ENCODE measurements at regions not wholly inside any gene's neighbourhood (a gene's known extent, or its start where the extent isn't known, plus 50 kb on each side); places are given as distances from the start of the nearest gene placed in this dataset.

DNA sequence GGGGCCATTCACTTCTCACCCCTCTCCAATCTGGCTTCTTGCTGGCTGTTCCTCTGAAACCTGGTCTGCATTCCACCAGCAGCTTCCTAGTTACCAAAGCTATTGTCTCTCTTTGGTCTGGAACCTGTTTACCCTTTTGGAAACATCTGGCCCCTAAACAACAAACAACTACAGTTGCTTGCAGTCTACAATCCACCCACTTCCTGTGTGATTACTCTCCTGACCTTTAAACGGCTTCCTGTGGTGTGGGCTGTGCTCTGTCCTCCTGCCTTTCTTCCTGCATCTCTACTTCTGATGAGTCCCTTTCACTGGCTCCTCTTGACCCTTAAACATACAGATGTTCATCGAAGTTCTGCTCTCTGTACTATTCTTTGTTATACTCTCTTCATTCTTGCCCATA, 303.8 kb downstream of the TDRD15 start:
- Mint-ChIP-seq H3K27me3 (ENCODE audit: low read depth) (no peaks in the 10 kb centered on the region), H3K27ac (no peak overlapping the region), H3K36me3 (ENCODE audit: insufficient read depth in 2 of 2) (no peaks in the 10 kb centered on the region), H3K4me3 (no peak overlapping the region), H3K4me1 (ENCODE audit: low read depth) (no peaks in the 10 kb centered on the region), H3K9me3 (peaks cover 7 to 19% of the 10 kb centered on the region in 2 donors)
- ATAC-seq (replicated peaks in 1 of 2): no peak
- DNase-seq: no peak

DNA sequence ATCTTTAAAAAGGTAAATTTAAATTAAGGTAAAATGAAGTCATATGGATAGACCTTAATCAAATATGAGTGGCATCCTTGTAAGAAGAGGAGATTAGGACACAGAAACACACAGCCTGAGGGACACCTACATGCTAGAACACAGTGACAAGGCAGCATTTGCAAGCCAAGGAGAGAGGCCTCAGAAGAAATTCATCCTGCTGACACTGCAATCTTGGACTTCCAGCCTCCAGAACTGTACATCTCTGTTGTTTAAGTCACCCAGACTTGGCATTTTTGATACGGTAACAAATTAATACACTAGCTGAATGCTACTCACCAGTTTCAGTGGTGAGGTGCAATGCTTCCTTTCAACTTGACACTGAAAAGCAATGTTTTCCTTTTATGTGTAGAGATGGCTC, 305.0 kb downstream of the TDRD15 start:
- DNase-seq (no peak), ATAC-seq (replicated peaks in 1 of 2) (no peak)
- Mint-ChIP-seq H3K4me1 (ENCODE audit: low read depth) (no peaks in the 10 kb centered on the region), H3K36me3 (ENCODE audit: insufficient read depth in 2 of 2) (no peaks in the 10 kb centered on the region), H3K4me3 (no peak overlapping the region), H3K9me3 (peaks cover 7 to 16% of the 10 kb centered on the region in 2 donors), H3K27ac (no peak overlapping the region), H3K27me3 (ENCODE audit: low read depth) (no peaks in the 10 kb centered on the region)

DNA sequence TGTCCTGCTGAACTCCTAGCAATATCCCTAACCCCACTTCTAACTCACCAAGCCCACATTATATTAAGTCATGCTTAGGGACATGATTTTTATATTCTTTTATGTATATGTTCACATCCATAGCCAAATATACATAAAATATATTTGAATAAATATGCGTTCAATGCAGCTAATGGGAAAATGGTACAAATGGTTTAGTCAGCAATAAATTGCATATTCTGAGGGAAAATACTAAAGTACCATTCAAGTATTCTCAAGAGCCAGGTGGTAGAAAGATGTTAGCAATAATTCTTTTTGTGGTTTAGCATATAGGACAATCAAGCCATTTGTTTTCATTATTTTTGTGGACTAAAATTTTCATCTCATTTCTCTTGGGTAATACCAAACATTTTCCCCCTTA, 306.0 kb downstream of the TDRD15 start:
- H3K4me3 Mint-ChIP-seq: no peak overlapping the region
- DNase-seq: no peak
- no peak for ATAC-seq (replicated peaks in 1 of 2)
- no peaks in the 10 kb centered on the region for H3K4me1 Mint-ChIP-seq (ENCODE audit: low read depth)
- H3K27me3 Mint-ChIP-seq (ENCODE audit: low read depth): no peaks in the 10 kb centered on the region
- H3K27ac Mint-ChIP-seq: no peak overlapping the region
- H3K36me3 Mint-ChIP-seq (ENCODE audit: insufficient read depth in 2 of 2): no peaks in the 10 kb centered on the region
- H3K9me3 Mint-ChIP-seq: peaks cover 6 to 14% of the 10 kb centered on the region in 2 donors

DNA sequence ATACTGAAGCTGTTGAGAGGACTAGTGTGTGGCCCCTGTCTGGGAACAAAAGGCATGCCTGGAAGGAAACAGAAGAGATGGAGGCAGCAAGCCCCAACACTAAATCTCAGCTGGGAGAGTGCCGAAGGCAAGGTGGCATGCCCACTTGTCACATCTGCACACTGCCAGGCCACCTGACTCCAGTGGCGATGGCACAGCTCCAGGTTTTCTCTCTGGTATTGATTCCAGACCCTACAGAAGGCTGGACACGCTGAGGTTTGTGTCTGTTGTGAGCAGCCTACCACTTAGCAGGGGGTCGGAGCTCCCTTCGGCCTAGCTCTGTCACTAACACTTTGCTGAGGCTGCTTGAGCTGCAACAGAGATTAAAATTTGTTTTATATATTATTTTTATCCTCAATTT, 307.3 kb downstream of the TDRD15 start:
- Mint-ChIP-seq H3K9me3 (peaks cover 6 to 14% of the 10 kb centered on the region in 2 donors), H3K27ac (no peak overlapping the region), H3K36me3 (ENCODE audit: insufficient read depth in 2 of 2) (no peaks in the 10 kb centered on the region), H3K27me3 (ENCODE audit: low read depth) (no peaks in the 10 kb centered on the region), H3K4me3 (no peak overlapping the region), H3K4me1 (ENCODE audit: low read depth) (no peaks in the 10 kb centered on the region)
- DNase-seq (no peak), ATAC-seq (replicated peaks in 1 of 2) (no peak)

DNA sequence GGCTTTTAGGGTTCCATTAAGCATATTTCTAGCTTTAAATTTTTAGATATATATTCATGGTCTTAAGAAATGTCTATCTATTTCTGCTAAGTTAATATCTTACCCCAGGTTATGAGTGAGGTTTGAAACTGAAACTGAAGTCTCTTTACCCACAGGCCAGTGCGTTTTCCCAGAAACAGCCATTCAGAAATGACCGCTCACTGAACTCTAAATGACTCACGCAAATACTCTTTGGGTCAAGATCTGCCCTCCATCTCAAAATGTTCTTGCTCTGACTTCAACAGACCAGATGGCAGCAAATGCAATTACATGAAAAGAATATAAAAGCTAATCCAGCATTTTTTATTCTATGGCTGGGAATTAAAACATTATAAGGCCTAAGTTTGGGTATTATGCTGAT, 315.2 kb downstream of the TDRD15 start:
- H3K4me3 Mint-ChIP-seq: no peak overlapping the region
- H3K27ac Mint-ChIP-seq: no peak overlapping the region

DNA sequence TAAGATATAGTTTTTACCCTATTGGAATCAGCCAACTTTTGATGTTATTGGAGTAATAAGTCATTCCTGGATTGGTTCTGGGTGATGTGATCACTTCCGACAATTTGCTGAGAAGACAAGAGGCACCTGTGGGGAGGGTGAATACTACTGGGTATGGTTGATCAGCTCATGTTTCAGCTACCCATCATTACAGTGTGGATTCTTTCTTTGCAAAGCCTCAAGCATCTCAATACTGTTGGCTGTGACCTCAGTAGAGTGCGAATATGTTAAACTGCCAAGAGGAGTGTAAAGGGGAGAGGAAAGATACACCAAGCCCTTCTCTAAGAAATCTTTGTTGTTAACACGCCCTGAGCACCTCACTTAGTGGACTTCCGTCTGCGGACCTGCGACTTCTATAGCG, 317.7 kb downstream of the TDRD15 start:
- Mint-ChIP-seq H3K27me3 (ENCODE audit: low read depth) (no peaks in the 10 kb centered on the region), H3K4me3 (no peak overlapping the region), H3K9me3 (peaks cover 5 to 6% of the 10 kb centered on the region in 2 donors), H3K36me3 (ENCODE audit: insufficient read depth in 2 of 2) (no peaks in the 10 kb centered on the region), H3K4me1 (ENCODE audit: low read depth) (no peaks in the 10 kb centered on the region), H3K27ac (no peak overlapping the region)
- DNase-seq (no peak), ATAC-seq (replicated peaks in 1 of 2) (no peak)

More for the DNA sequence above, 315.2 kb downstream of the TDRD15 start:
- no peaks in the 10 kb centered on the region for H3K27me3 Mint-ChIP-seq (ENCODE audit: low read depth)
- DNase-seq: no peak
- no peaks in the 10 kb centered on the region for H3K4me1 Mint-ChIP-seq (ENCODE audit: low read depth)
- no peaks in the 10 kb centered on the region for H3K36me3 Mint-ChIP-seq (ENCODE audit: insufficient read depth in 2 of 2)
- peaks cover 5 to 6% of the 10 kb centered on the region in 2 donors for H3K9me3 Mint-ChIP-seq
- ATAC-seq (replicated peaks in 1 of 2): no peak

DNA sequence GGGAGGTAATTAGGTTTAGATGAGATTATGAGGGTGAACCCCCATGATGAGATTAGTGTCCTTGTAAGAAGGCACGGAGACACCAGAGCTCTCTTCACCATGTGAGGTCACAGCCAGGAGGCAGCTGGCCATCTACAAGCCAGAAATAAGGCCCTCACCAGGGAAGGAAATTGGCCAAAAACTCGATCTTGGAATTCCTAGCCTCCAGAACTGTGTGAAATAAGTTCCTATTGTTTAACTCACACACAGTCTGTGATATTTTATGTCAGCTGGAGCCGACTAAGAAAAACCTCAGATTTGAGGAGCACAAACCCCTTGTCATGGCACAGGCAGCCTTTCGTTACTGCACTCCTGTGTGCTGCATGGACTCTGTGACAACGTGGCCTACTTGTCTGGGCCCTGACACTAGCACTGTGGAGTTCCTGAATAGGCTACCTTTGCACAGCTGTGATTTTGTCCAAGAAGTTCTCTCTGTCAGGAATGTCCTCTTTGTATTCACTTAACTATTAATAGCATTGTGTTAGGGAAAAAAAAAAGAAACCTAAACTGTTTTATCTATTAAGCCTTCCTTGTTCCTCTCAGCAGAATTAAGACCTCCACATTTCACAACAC, 319.8 kb downstream of the TDRD15 start:
- Mint-ChIP-seq H3K4me1 (ENCODE audit: low read depth) (no peaks in the 10 kb centered on the region), H3K4me3 (no peak overlapping the region), H3K9me3 (peaks cover 4 to 5% of the 10 kb centered on the region in 2 donors), H3K27me3 (ENCODE audit: low read depth) (no peaks in the 10 kb centered on the region), H3K27ac (no peak overlapping the region), H3K36me3 (ENCODE audit: insufficient read depth in 2 of 2) (no peaks in the 10 kb centered on the region)
- DNase-seq: no peak
- no peak for ATAC-seq (replicated peaks in 1 of 2)

DNA sequence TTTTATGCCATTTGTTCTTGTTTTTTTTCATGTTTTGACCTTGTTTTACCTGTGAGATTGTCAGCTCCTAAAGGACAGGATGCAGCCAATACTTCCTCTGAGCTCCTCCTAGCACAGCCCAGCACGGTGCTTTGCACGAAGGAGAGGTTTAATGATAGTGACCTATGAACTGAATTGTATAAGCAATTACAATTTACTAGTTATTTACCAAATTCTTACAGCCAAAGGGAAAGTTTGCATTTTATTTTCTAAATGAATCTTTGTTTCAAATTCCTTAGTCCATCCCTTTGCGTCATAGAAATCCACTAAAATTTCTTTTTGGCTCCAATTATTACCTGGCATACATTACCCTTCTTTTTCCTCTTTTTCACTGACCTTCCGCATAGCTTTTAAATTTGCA, 326.1 kb downstream of the TDRD15 start:
- H3K4me3 Mint-ChIP-seq: no peak overlapping the region
- DNase-seq (no peak), ATAC-seq (replicated peaks in 1 of 2) (no peak)
- no peaks in the 10 kb centered on the region for H3K36me3 Mint-ChIP-seq (ENCODE audit: insufficient read depth in 2 of 2)
- peaks cover 3 to 4% of the 10 kb centered on the region in 2 donors for H3K9me3 Mint-ChIP-seq
- no peak overlapping the region for H3K27ac Mint-ChIP-seq
- no peaks in the 10 kb centered on the region for H3K27me3 Mint-ChIP-seq (ENCODE audit: low read depth)
- H3K4me1 Mint-ChIP-seq (ENCODE audit: low read depth): no peaks in the 10 kb centered on the region

DNA sequence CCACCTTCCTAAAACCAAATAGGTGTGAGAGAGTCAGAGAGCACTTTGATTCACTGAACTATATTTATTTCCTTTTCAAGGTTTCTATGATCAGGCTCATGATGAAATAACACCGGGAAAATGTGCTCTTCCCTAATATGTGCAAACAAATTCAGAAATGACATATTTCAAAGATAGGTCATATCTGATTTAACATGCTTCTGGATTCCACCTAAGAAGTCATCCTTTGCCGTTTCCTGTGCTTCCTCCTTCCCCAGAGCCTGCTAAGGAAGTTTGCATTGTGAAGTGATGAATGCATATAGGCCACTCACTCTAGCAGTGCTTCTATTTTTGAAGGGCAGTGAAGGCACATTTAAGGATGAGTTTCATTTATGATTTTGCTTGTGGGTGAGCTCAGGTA, 327.6 kb downstream of the TDRD15 start:
- Mint-ChIP-seq H3K36me3 (ENCODE audit: insufficient read depth in 2 of 2) (no peaks in the 10 kb centered on the region), H3K4me3 (no peak overlapping the region), H3K4me1 (ENCODE audit: low read depth) (no peaks in the 10 kb centered on the region), H3K27ac (no peak overlapping the region), H3K9me3 (peaks cover 2 to 4% of the 10 kb centered on the region in 2 donors), H3K27me3 (ENCODE audit: low read depth) (no peaks in the 10 kb centered on the region)
- ATAC-seq (replicated peaks in 1 of 2) (no peak), DNase-seq (no peak)

DNA sequence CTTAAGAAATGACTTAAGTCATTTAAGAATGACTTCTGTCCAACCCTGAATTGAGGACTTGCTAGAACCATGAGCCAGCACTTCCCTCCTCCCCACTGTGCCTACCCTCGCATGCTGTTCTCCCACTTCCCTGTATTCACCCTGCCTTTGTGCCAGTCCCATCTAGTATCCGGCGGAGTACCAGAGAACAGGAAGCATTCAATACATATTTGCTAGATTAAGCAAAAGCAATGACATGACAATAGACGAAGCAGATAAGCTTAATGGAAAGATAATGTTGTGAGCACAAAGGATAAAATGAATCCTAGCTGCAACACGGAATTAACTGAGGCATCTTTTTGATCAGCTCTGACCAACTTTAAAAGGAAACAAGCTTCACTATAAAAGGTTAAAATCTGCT, 328.5 kb downstream of the TDRD15 start:
- no peaks in the 10 kb centered on the region for H3K27me3 Mint-ChIP-seq (ENCODE audit: low read depth)
- peaks cover 0 to 4% of the 10 kb centered on the region in 2 donors for H3K9me3 Mint-ChIP-seq
- DNase-seq (no peak), ATAC-seq (replicated peaks in 1 of 2) (no peak)
- H3K4me3 Mint-ChIP-seq: no peak overlapping the region
- H3K4me1 Mint-ChIP-seq (ENCODE audit: low read depth): no peaks in the 10 kb centered on the region
- H3K36me3 Mint-ChIP-seq (ENCODE audit: insufficient read depth in 2 of 2): no peaks in the 10 kb centered on the region
- H3K27ac Mint-ChIP-seq: no peak overlapping the region

DNA sequence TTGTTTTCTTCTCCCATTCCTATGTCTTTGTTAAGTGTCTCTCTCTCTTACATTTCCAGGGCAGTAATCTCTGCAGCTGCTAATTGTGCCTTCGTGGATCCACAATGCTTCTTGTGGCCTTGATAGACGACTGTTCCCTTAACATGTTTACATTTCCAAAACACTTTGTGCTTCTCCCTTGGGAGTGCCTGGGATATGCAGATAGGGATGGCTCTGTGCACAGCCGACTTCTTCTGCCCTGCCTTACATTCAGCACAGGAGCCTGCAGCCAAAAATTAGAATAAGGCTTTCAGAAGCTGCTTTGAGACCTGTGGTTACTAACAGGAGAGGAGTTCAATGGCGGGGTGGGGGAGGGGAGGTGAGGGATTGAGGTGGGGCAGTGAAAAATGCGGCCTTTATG, 328.9 kb downstream of the TDRD15 start:
- no peak overlapping the region for H3K27ac Mint-ChIP-seq
- no peaks in the 10 kb centered on the region for H3K4me1 Mint-ChIP-seq (ENCODE audit: low read depth)
- H3K27me3 Mint-ChIP-seq (ENCODE audit: low read depth): no peaks in the 10 kb centered on the region
- H3K4me3 Mint-ChIP-seq: no peak overlapping the region
- no peak for DNase-seq
- peaks cover 0 to 4% of the 10 kb centered on the region in 2 donors for H3K9me3 Mint-ChIP-seq
- H3K36me3 Mint-ChIP-seq (ENCODE audit: insufficient read depth in 2 of 2): no peaks in the 10 kb centered on the region
- no peak for ATAC-seq (replicated peaks in 1 of 2)

DNA sequence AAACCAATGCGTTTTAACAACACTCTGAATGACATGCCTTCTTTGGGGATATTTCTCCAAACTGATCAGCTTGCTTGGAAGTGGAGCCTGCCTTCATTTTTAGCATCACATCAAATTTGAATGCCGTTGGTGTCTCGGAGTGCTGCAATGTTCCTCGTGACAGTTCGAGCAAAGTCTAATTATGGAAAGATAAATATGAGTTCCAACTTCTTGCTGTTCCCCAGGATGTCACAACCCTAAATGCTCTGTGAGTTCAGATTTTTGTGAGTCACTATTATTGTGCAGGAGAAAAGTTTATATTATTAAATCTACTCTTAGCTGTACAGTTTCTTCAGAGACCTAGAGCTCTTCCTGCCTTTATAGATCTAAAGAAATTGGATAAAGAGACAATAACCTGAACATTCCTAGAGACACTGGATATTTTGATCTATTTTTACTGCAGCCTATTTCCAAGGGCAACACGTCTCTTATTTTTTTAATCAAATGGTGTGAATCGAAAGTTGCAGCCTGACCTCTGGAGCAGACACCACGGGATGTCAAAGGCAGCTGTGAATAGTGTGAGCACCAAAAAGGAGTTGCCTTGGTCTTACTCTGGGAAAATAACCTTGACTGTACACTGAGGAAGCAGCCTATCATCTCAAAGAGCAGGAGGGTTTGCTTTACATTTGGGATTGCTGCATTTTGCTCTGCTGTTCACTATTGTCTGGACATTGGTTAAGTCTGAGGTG, 330.1 kb downstream of the TDRD15 start:
- ATAC-seq (replicated peaks in 1 of 2): no peak
- Mint-ChIP-seq H3K4me1 (ENCODE audit: low read depth) (no peaks in the 10 kb centered on the region), H3K4me3 (no peak overlapping the region), H3K27me3 (ENCODE audit: low read depth) (no peaks in the 10 kb centered on the region), H3K9me3 (peaks cover 0 to 4% of the 10 kb centered on the region in 2 donors), H3K36me3 (ENCODE audit: insufficient read depth in 2 of 2) (peaks cover 0 to 2% of the 10 kb centered on the region in 2 donors), H3K27ac (no peak overlapping the region)
- no peak for DNase-seq

DNA sequence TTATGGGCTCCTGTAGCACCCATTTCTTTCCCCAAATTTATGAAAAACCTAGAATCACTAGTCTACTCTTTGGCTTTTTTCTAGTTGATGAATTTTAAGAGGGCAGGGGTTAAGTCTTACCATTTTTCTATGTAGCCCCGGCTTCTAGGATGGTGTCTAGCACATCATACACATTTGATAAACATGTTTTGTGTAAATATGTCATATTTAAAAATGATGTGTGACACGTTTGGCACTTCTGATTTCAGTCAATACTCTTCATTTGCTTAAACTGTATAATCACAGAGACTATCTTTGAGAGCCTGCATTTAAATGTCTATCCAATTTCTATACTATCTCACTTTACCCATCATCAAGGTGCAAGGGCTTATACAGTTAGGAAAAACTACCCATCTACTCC, 331.1 kb downstream of the TDRD15 start:
- H3K27ac Mint-ChIP-seq: no peak overlapping the region
- peaks cover 0 to 2% of the 10 kb centered on the region in 2 donors for H3K36me3 Mint-ChIP-seq (ENCODE audit: insufficient read depth in 2 of 2)
- peaks cover 3 to 4% of the 10 kb centered on the region in 2 donors for H3K9me3 Mint-ChIP-seq
- H3K4me1 Mint-ChIP-seq (ENCODE audit: low read depth): no peaks in the 10 kb centered on the region
- ATAC-seq (replicated peaks in 1 of 2) (no peak), DNase-seq (no peak)
- H3K4me3 Mint-ChIP-seq: no peak overlapping the region
- no peaks in the 10 kb centered on the region for H3K27me3 Mint-ChIP-seq (ENCODE audit: low read depth)

DNA sequence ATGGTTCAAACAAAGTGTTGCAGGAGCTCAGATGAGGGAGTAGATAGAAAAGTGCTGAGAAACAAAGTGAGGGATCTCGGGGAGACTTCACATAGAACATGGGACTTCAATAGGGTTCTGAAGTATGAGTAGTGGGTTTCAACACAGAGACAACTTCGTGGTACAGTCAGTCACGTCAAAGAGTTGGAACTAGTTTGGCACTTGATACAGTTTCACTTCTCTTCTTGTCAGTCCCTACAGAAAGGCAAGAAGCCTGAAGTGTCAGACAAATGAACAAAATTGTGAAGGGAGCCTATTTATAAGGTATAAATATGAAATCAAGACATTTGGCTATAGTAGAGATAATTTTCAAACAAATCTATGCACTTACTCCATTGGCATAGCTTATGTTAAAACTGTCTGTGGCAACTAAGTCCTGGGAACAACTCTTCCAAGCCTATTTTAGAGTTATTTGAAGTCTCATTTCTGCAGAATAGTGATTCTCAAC, 338.0 kb downstream of the TDRD15 start:
- no peak for DNase-seq
- H3K27me3 Mint-ChIP-seq (ENCODE audit: low read depth): no peaks in the 10 kb centered on the region
- no peak for ATAC-seq (replicated peaks in 1 of 2)
- peaks cover 3 to 6% of the 10 kb centered on the region in 2 donors for H3K9me3 Mint-ChIP-seq
- H3K36me3 Mint-ChIP-seq (ENCODE audit: insufficient read depth in 2 of 2): peaks cover 0 to 3% of the 10 kb centered on the region in 2 donors
- no peaks in the 10 kb centered on the region for H3K4me1 Mint-ChIP-seq (ENCODE audit: low read depth)
- no peak overlapping the region for H3K4me3 Mint-ChIP-seq
- no peak overlapping the region for H3K27ac Mint-ChIP-seq

Measured in activated T-cell treated with anti-CD3 and anti-CD28 coated beads, Interleukin-2, amount 50 U/mL, for 72 hours (primary cell).